ENCODE measurements at regions not wholly inside any gene's neighbourhood (a gene's known extent, or its start where the extent isn't known, plus 50 kb on each side); places are given as distances from the start of the nearest gene placed in this dataset.

DNA sequence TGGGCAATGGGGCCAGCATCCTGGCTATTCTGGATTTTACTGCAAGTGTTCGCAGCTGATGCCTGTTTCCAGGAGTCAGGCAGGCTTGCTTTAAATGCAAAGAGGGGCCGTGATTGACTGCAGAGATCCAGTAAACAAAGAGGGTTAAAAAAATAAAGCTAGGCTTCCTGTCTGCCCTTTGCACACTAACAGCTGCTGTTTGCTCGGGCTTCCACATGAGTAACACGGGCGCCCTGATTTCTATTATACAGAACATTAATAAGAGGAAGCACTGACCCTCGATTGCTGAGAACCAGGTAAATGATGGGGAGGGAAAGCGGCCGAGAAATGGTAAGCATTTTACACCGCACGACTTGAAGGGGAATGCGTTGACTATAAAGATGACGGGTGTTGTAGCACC is 254.2 kb upstream of the ZNF507 start:
- TF ChIP-seq ZNF619 (CRISPR knock-in tag; IDR thresholded peaks at IDR 0.05) (no peak), GZF1 (CRISPR knock-in tag; IDR thresholded peaks at IDR 0.05) (no peak), ISX (CRISPR knock-in tag; conservative IDR thresholded peaks at IDR 0.05) (no peak), ZNF839 (CRISPR knock-in tag; IDR thresholded peaks at IDR 0.05; ENCODE audit: borderline replicate concordance) (no peak), ZFP41 (CRISPR knock-in tag; IDR thresholded peaks at IDR 0.05; ENCODE audit: borderline replicate concordance) (no peak), SMARCC2 (IDR thresholded peaks at IDR 0.05) (no peak)
- TF ChIP-seq, protein P1, sequence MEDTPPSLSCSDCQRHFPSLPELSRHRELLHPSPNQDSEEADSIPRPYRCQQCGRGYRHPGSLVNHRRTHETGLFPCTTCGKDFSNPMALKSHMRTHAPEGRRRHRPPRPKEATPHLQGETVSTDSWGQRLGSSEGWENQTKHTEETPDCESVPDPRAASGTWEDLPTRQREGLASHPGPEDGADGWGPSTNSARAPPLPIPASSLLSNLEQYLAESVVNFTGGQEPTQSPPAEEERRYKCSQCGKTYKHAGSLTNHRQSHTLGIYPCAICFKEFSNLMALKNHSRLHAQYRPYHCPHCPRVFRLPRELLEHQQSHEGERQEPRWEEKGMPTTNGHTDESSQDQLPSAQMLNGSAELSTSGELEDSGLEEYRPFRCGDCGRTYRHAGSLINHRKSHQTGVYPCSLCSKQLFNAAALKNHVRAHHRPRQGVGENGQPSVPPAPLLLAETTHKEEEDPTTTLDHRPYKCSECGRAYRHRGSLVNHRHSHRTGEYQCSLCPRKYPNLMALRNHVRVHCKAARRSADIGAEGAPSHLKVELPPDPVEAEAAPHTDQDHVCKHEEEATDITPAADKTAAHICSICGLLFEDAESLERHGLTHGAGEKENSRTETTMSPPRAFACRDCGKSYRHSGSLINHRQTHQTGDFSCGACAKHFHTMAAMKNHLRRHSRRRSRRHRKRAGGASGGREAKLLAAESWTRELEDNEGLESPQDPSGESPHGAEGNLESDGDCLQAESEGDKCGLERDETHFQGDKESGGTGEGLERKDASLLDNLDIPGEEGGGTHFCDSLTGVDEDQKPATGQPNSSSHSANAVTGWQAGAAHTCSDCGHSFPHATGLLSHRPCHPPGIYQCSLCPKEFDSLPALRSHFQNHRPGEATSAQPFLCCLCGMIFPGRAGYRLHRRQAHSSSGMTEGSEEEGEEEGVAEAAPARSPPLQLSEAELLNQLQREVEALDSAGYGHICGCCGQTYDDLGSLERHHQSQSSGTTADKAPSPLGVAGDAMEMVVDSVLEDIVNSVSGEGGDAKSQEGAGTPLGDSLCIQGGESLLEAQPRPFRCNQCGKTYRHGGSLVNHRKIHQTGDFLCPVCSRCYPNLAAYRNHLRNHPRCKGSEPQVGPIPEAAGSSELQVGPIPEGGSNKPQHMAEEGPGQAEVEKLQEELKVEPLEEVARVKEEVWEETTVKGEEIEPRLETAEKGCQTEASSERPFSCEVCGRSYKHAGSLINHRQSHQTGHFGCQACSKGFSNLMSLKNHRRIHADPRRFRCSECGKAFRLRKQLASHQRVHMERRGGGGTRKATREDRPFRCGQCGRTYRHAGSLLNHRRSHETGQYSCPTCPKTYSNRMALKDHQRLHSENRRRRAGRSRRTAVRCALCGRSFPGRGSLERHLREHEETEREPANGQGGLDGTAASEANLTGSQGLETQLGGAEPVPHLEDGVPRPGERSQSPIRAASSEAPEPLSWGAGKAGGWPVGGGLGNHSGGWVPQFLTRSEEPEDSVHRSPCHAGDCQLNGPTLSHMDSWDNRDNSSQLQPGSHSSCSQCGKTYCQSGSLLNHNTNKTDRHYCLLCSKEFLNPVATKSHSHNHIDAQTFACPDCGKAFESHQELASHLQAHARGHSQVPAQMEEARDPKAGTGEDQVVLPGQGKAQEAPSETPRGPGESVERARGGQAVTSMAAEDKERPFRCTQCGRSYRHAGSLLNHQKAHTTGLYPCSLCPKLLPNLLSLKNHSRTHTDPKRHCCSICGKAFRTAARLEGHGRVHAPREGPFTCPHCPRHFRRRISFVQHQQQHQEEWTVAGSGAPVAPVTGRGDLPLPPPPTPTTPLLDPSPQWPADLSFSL (CRISPR knock-in tag; IDR thresholded peaks at IDR 0.05): no peak
- TF ChIP-seq, protein P2, sequence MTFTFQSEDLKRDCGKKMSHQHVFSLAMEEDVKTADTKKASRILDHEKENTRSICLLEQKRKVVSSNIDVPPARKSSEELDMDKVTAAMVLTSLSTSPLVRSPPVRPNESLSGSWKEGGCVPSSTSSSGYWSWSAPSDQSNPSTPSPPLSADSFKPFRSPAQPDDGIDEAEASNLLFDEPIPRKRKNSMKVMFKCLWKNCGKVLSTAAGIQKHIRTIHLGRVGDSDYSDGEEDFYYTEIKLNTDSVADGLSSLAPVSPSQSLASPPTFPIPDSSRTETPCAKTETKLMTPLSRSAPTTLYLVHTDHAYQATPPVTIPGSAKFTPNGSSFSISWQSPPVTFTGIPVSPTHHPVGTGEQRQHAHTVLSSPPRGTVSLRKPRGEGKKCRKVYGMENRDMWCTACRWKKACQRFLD (CRISPR knock-in tag; IDR thresholded peaks at IDR 0.05; ENCODE audit: borderline replicate concordance): no peak
- Histone ChIP-seq H3K27ac (ENCODE audit: extremely low read length, insufficient read depth, low read length) (no peak overlapping the region), H3K9ac (ENCODE audit: insufficient read depth, low read depth, low read length) (no peak overlapping the region), H3K4me1 (ENCODE audit: insufficient read depth, low read length) (no peaks in the 10 kb centered on the region), H3K9me3 (ENCODE audit: low read length) (no peaks in the 10 kb centered on the region; the same call in 1 of the 2 replicates), H3K4me2 (ENCODE audit: low read depth, low read length) (no peak overlapping the region; the same call in 1 of the 2 replicates), H3K36me3 (replicated peaks in 1 of 2; ENCODE audit: control insufficient read depth in 1 of 2, insufficient read depth in 2 of 2, low read length in 2 of 2) (no peaks in the 10 kb centered on the region), H3K79me2 (ENCODE audit: insufficient read depth, low read length) (no peaks in the 10 kb centered on the region), H4K20me1 (ENCODE audit: insufficient read depth, low read length) (no peaks in the 10 kb centered on the region), H3K27me3 (ENCODE audit: control insufficient read depth in 1 of 2, insufficient read depth in 2 of 2, low read length in 2 of 2) (no peaks in the 10 kb centered on the region), H3K4me3 (replicated peaks in 1 of 3; ENCODE audit: insufficient read depth in 1 of 3, low read depth in 2 of 3, low read length in 3 of 3) (no peak overlapping the region), H2AFZ (ENCODE audit: low read length) (no peak overlapping the region)
- POLR2A ChIA-PET: no interaction called here
- intact Hi-C loops (cut with micrococcal nuclease; ENCODE audit: unreplicated experiment): no loop called here
- CTCF ChIA-PET (ENCODE audit: low intra/inter-chr PET ratio, low total read pairs): no interaction called here
- BruUV-seq (replicated peaks): no TSS peak
- FAIRE-seq (no peak), ATAC-seq (no peak), DNase-seq (ENCODE audit: low spot score) (no peak)
- in situ Hi-C loops (cut with HindIII; ENCODE audit: extremely low pct_ligation_motif_present, low pct_unique_long_range_greater_than_20kb): no loop called here
- 9% methylated on average over 12 of the region's 12 CpGs for WGBS (ENCODE audit: low lambda C conversion rate)

All from HepG2 (cell line).